ENCODE measurements at regions not wholly inside any gene's neighbourhood (a gene's known extent, or its start where the extent isn't known, plus 50 kb on each side); places are given as distances from the start of the nearest gene placed in this dataset.

DNA sequence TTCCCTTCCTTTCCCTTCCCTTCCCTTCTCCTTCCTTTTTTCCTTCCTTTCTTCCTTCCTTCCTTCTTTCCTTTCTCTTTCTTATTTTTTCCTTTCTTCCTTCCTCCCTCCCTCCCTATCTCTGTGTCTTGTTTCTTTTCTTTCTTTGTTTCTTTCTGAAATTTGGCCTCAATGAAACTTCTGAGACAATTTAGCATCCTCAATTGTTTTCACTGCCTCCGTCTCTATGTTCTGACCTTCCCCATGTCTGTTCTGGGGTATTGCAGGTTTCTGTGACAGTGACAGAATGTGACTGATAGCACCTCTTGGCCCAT lies 81.7 kb upstream of the PAX1 start:
- H3K4me3 ChIP-seq: no peak overlapping the region

DNA sequence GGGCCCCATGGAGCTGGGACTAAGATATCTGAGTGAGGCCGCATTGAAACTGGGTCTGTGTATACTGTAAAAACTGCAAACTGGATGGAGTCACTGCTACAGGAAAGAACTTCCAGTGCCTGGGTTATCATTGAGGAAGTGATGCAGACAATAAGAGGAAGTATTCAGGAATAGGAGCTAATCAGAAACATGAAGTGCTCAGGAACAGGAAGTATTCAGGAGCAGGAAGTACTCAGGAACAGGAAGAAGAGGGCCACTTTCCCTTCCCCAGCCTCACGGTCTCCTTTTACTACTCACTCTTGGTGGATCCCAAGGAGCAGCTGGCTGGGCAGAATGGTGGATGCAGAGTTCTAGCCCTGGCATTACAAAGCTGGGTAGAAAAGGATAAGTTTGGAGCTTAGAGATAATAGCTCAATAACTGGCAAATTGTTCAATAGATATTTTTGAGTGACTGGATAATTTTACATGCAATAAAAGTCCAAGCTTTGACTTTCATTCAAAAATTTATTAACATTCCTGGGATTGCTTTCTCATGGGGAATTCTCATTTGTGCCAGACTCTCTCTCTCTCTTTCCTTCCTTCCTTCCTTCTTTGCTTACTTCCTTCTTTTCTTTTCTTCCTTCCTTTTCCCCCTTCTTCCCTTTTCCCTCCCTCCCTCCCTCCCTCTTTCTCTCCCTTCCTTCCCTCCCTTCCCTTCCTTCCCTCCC lies 82.2 kb upstream of the PAX1 start:
- Histone ChIP-seq H3K4me3 (no peak overlapping the region), H3K27ac (no peak overlapping the region)
- TF ChIP-seq, protein P1, sequence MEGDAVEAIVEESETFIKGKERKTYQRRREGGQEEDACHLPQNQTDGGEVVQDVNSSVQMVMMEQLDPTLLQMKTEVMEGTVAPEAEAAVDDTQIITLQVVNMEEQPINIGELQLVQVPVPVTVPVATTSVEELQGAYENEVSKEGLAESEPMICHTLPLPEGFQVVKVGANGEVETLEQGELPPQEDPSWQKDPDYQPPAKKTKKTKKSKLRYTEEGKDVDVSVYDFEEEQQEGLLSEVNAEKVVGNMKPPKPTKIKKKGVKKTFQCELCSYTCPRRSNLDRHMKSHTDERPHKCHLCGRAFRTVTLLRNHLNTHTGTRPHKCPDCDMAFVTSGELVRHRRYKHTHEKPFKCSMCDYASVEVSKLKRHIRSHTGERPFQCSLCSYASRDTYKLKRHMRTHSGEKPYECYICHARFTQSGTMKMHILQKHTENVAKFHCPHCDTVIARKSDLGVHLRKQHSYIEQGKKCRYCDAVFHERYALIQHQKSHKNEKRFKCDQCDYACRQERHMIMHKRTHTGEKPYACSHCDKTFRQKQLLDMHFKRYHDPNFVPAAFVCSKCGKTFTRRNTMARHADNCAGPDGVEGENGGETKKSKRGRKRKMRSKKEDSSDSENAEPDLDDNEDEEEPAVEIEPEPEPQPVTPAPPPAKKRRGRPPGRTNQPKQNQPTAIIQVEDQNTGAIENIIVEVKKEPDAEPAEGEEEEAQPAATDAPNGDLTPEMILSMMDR (IDR thresholded peaks at IDR 0.05): no peak
- no peak for DNase-seq (ENCODE audit: low spot score)

More for the DNA sequence above, 81.7 kb upstream of the PAX1 start:
- H3K27ac ChIP-seq: no peak overlapping the region
- no peak for DNase-seq (ENCODE audit: low spot score)
- TF ChIP-seq, protein P1 (IDR thresholded peaks at IDR 0.05): no peak

DNA sequence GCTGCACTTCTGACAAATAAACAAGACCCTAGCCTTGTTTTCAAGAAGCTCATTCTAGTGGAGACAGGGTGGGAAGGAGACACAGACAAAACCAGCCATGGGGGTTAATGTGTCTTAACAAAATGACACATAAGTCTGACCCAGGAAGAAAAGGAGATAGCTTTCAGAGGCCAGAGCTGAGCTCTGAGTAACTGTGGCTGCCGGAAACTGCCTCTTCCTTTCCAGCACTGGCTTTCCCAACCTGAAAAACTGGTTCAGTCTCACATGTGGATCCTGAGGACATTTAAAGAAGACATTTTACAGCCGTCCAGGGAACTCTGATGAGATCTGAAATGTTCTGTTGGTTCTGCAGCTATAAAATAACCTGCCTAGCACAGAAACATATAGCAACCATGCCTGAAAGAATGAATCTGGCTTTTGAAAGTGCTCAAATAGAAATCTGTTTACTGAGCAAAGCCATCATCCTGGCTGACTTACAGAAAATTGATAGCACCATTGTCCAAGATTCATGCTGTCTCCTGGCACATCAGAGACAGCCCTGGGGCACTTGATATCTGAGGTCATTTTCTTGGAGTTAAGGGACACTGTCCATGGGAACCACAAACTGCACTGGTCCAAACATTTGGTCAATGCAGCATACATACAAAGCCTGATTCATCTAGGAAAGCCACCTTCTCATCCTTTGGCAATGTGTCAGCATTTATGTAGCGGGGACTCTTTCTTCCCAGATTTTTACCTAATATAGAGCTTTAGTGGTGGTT lies 83.2 kb upstream of the PAX1 start:
- H3K27ac ChIP-seq: no peak overlapping the region
- TF ChIP-seq, protein P1 (IDR thresholded peaks at IDR 0.05): no peak
- no peak for DNase-seq (ENCODE audit: low spot score)

DNA sequence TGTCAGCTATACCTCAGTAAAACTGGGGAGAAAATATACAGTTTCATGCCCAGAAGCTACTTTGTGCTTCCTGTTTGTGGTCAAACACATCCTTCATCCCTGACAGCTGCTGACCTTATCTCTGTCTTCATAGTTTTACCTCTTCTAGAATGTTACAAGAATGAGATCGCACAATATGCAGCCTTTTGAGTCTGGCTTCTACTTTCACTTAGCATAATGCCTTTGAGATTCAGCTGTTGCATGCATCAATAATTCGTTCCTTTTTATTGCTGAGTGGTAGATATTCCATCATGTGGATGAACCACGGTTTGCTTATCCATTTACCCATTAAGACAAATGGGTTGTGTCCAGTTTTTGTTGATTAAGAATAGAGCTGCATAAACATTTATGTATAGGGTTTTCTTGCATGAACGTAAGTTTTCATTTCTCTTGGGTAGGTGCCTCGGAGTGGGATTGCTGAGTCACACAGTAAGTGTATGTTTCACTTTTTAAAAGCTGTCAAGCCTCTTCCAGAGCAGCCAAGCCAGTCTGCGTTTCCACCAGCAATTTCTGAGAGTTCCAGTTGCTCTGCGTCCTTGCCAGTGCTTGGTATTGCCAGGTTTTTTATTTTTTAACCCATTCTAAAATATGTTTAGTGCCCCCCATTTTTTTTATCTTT lies 86.6 kb upstream of the PAX1 start:
- Histone ChIP-seq H3K27ac (no peak overlapping the region), H3K4me3 (no peak overlapping the region)
- TF ChIP-seq, protein P1 (IDR thresholded peaks at IDR 0.05): no peak
- DNase-seq (ENCODE audit: low spot score): no peak

More for the DNA sequence above, 83.2 kb upstream of the PAX1 start:
- H3K4me3 ChIP-seq: no peak overlapping the region

DNA sequence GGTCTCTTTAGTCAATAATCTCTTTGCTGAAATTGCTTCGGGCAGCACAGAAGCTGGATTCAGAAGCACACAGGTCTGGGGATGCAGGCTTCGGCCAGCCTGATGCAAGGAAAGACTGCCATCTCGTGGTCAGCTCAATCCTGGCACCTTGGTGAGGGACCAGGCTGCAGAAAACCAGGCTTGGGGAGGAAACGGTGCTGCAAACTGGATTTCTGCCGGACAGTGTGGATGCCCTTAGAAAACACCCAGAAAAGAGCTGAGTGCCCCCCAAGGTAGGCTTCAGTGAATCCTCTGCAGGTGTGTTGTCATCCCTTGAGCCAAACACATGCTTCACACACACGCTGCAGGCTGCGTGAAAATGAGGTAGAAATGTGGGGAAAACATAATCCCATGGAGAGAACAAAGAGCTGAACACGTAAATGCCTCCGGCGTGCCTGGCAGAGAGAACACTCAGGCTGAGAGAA lies 89.8 kb upstream of the PAX1 start:
- Histone ChIP-seq H3K27ac (no peak overlapping the region), H3K4me3 (no peak overlapping the region)
- no peak for DNase-seq (ENCODE audit: low spot score)
- TF ChIP-seq, protein P1 (IDR thresholded peaks at IDR 0.05): no peak

DNA sequence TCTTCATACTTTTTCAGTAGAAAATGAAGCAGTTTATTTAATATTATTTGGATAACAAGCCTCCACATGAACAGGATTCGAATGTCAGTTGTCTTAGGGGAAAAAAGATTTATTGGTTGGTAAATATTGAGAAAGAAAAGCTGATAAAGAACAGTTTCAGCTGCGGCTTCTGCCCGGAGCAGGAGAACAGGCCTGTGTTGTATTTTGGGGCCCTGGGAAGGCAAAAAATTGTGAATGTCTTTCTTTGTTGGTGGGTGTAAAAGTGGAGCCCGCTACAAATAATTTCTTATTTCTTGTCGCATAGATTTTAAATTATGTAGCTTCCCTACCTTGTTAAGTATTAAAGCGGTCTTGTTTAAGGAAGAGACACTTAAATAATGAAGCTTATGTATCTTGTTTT lies 90.5 kb upstream of the PAX1 start:
- no peak for DNase-seq (ENCODE audit: low spot score)
- Histone ChIP-seq H3K4me3 (no peak overlapping the region), H3K27ac (no peak overlapping the region)
- TF ChIP-seq, protein P1 (IDR thresholded peaks at IDR 0.05): no peak

All from coronary artery (tissue), 2 donors.